Keratinocyte (primary cell): ENCODE measurements at regions not wholly inside any gene's neighbourhood (a gene's known extent, or its start where the extent isn't known, plus 50 kb on each side); places are given as distances from the start of the nearest gene placed in this dataset.

Experiments used
- CTCF ChIP-seq, 3 experiments: IDR thresholded peaks in 1 of 3; conservative IDR thresholded peaks in 1 of 3; optimal IDR thresholded peaks in 1 of 3; 2 replicates in 2 of 3; 3 replicates in 1 of 3; pipeline versions ENCODE3 to v1.5.1; 2011; ENCODE audit warnings: low read length in 3 of 3, mild to moderate bottlenecking in 3 of 3, moderate library complexity in 2 of 3, control low read depth in 1 of 3, inconsistent platforms in 1 of 3; ENCODE audit not compliant: insufficient read depth in 2 of 3; ENCODE audit errors: extremely low read depth in 1 of 3
- EZH2 ChIP-seq: IDR thresholded peaks from one replicate; pipeline ENCODE4 v1.6.1; 2012; ENCODE audit warnings: inconsistent platforms, mild to moderate bottlenecking, low read length, moderate library complexity

DNA sequence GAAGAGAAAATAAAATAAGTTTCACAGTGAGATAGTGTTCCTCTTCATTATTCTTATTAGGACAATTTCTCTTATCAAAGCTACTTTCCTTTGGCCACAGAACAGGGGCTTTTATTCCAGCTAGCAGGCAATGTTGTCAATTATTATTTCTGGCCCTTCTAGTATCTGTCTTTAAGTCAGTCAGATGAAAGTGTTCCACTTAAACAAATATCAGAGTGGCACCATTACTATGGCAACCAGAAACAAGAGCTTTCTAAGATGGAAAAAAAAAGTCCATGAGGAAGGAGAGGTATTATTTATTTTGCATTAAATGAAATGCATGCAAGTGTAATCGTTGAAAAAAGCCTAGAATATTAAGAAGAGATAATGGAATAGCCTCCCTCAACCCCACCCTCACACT is 426.4 kb downstream of the TUSC7 start:
- no peak for TF ChIP-seq CTCF (optimal IDR thresholded peaks at IDR 0.05 in 1 of 3, IDR thresholded peaks at IDR 0.05 in 1 of 3, conservative IDR thresholded peaks at IDR 0.05 in 1 of 3; ENCODE audit: extremely low read depth in 1 of 3, insufficient read depth in 2 of 3, low read length in 3 of 3)
- TF ChIP-seq EZH2: no peak
